Neural progenitor cell (in vitro differentiated cells): ENCODE measurements at regions not wholly inside any gene's neighbourhood (a gene's known extent, or its start where the extent isn't known, plus 50 kb on each side); places are given as distances from the start of the nearest gene placed in this dataset.

Source experiments
- EZH2 ChIP-seq: fragments of 200-600 bp; sonication (generic); IDR thresholded peaks from 2 replicates; pipeline ENCODE4 v1.6.1; 2017; ENCODE audit warnings: antibody characterized with exemption, mild to moderate bottlenecking, moderate library complexity
- TF ChIP-seq, protein P1 (sequence below): fragments of 200-600 bp; sonication (generic); IDR thresholded peaks from 2 replicates; pipeline ENCODE4 v1.5.1; 2017; ENCODE audit warnings: antibody characterized with exemption, mild to moderate bottlenecking

DNA sequence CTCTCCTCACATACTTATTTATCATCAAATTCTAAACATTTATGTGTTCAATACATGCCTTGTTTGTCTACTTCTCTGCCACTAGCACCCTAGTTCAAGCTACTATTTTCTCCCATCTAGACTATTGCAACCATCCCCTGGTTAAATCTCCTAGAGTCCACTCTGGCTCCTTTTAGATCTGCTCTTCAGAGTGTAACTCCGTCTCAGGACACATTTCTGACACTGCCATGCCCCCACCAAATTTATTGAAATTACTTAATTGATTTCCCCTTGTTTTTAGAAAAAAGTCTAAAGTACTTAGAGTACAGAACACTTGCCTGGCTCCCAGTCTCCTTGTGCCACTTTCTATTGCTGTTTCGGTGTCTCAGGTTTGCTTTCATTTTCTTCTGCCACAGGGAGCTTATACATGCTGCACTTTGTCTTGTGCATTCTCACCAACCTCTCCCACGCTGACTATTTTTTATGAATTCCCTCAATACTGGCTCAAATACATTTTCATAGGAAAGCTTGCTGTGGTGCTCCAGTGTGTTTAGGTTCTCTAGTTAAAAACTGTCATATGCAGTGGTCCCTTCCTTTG is 792.3 kb downstream of the DIPK2A start:
- TF ChIP-seq, protein P1, sequence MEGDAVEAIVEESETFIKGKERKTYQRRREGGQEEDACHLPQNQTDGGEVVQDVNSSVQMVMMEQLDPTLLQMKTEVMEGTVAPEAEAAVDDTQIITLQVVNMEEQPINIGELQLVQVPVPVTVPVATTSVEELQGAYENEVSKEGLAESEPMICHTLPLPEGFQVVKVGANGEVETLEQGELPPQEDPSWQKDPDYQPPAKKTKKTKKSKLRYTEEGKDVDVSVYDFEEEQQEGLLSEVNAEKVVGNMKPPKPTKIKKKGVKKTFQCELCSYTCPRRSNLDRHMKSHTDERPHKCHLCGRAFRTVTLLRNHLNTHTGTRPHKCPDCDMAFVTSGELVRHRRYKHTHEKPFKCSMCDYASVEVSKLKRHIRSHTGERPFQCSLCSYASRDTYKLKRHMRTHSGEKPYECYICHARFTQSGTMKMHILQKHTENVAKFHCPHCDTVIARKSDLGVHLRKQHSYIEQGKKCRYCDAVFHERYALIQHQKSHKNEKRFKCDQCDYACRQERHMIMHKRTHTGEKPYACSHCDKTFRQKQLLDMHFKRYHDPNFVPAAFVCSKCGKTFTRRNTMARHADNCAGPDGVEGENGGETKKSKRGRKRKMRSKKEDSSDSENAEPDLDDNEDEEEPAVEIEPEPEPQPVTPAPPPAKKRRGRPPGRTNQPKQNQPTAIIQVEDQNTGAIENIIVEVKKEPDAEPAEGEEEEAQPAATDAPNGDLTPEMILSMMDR, result no peak
- no peak for TF ChIP-seq EZH2
